ENCODE measurements at regions not wholly inside any gene's neighbourhood (a gene's known extent, or its start where the extent isn't known, plus 50 kb on each side); places are given as distances from the start of the nearest gene placed in this dataset.

DNA sequence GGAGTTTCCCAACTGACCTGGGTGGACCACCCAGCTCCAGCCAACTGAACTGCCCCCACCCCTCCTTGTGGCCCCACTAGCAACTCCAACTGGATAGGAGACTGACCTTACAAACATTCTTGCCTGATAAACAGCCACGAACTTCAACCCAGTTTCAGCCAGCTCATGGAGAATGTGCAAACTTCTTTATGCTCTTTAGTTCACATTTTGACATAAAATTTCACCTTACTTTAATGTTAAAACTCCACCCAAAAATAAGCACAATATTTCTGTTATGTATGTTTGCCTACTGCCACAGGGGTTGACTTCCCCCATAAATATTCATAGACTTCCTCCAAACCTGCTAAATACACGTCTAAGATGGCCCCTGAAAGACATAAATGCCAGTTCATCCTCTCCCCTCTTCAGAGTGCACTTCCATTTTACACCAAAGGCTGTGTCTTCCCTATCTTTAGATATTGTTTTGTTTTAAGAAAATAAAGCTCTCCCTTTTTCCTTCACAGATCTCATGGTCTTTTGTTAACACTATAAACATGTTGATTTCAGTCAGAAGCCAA, 643.7 kb downstream of the EPM2A start:
- no peak overlapping the region for H4K91ac ChIP-seq (ENCODE audit: insufficient read length, low read depth, low read length)
- no peaks in the 10 kb centered on the region for H3K79me1 ChIP-seq (ENCODE audit: insufficient read depth, low read depth, low read length, poor library complexity, severe bottlenecking)
- H2BK12ac ChIP-seq (ENCODE audit: insufficient read length, low read depth, low read length): no peak overlapping the region
- Mint-ChIP-seq H3K27me3 (ENCODE audit: low read depth) (no peaks in the 10 kb centered on the region), H3K9me3 (peaks cover 0 to 5% of the 10 kb centered on the region in 2 experiments; a peak in 2 of 5 replicates), H3K4me1 (peaks cover 4% of the 10 kb centered on the region in 2 experiments; a peak in 1 of 4 replicates), H3K36me3 (ENCODE audit: insufficient read depth in 1 of 3, low read depth in 3 of 3) (no peaks in the 10 kb centered on the region; a peak in 1 of 7 replicates), H3K27ac (no peak overlapping the region), H3K4me3 (no peak overlapping the region)
- no peak overlapping the region for H2BK5ac ChIP-seq (ENCODE audit: insufficient read length, low read length)
- H3K18ac ChIP-seq (ENCODE audit: insufficient read length, low read depth, low read length): no peak overlapping the region
- H2AFZ ChIP-seq (ENCODE audit: low read length): no peak overlapping the region
- no peak overlapping the region for H3K4ac ChIP-seq (ENCODE audit: low read depth, low read length)
- no peak overlapping the region for H3T11ph ChIP-seq (ENCODE audit: low read length)
- DNase-seq: no peak
- WGBS (ENCODE audit: extremely low coverage, insufficient read length, low lambda C conversion rate): no CpG with 5 or more reads among the region's 2 CpGs
- H4K8ac ChIP-seq (replicated peaks; ENCODE audit: insufficient read length, low read depth, low read length): no peak overlapping the region
- TF ChIP-seq, protein P1, sequence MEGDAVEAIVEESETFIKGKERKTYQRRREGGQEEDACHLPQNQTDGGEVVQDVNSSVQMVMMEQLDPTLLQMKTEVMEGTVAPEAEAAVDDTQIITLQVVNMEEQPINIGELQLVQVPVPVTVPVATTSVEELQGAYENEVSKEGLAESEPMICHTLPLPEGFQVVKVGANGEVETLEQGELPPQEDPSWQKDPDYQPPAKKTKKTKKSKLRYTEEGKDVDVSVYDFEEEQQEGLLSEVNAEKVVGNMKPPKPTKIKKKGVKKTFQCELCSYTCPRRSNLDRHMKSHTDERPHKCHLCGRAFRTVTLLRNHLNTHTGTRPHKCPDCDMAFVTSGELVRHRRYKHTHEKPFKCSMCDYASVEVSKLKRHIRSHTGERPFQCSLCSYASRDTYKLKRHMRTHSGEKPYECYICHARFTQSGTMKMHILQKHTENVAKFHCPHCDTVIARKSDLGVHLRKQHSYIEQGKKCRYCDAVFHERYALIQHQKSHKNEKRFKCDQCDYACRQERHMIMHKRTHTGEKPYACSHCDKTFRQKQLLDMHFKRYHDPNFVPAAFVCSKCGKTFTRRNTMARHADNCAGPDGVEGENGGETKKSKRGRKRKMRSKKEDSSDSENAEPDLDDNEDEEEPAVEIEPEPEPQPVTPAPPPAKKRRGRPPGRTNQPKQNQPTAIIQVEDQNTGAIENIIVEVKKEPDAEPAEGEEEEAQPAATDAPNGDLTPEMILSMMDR (conservative IDR thresholded peaks at IDR 0.05): no peak
- no peak overlapping the region for H2BK120ac ChIP-seq (ENCODE audit: low read depth, low read length, poor library complexity, severe bottlenecking)
- no peak overlapping the region for H3K9ac ChIP-seq (ENCODE audit: extremely low read depth, insufficient read length, low read length)
- H3K56ac ChIP-seq (ENCODE audit: insufficient read length, low read depth, low read length): no peak overlapping the region
- H3K4me2 ChIP-seq (ENCODE audit: insufficient read depth, insufficient read length, low read length): no peak overlapping the region
- no peak overlapping the region for H3K14ac ChIP-seq (ENCODE audit: insufficient read depth, low read length)
- H2BK20ac ChIP-seq (ENCODE audit: low read depth, low read length, poor library complexity, severe bottlenecking): no peak overlapping the region
- H2AK5ac ChIP-seq (ENCODE audit: insufficient read length, low read length): no peak overlapping the region
- no peaks in the 10 kb centered on the region for H4K20me1 ChIP-seq (ENCODE audit: control insufficient read depth, insufficient read depth, insufficient read length)
- no peaks in the 10 kb centered on the region for H3K79me2 ChIP-seq (ENCODE audit: insufficient read depth, low read length)
- no peaks in the 10 kb centered on the region for H3K4me1 ChIP-seq (ENCODE audit: insufficient read depth, low read length)
- no peak overlapping the region for H2BK15ac ChIP-seq (ENCODE audit: low read depth, low read length)
- no peak overlapping the region for H4K5ac ChIP-seq (ENCODE audit: insufficient read length, low read depth, low read length)
- no peaks in the 10 kb centered on the region for H3K23me2 ChIP-seq (ENCODE audit: insufficient read length, low read depth, low read length, poor library complexity, severe bottlenecking)
- H3K27me3 ChIP-seq (ENCODE audit: insufficient read depth, low read length): no peaks in the 10 kb centered on the region
- no peak overlapping the region for H3K27ac ChIP-seq (ENCODE audit: insufficient read length, low read depth, low read length)
- no peak overlapping the region for H3K23ac ChIP-seq (ENCODE audit: insufficient read length, low read depth, low read length)
- no peaks in the 10 kb centered on the region for H3K9me3 ChIP-seq (ENCODE audit: control insufficient read depth, low read depth, low read length)

All from H9 (cell line).